SH-SY5Y (cell line): ENCODE measurements at regions not wholly inside any gene's neighbourhood (a gene's known extent, or its start where the extent isn't known, plus 50 kb on each side); places are given as distances from the start of the nearest gene placed in this dataset.

Experiments used
- GATA2 ChIP-seq: IDR thresholded peaks from 2 replicates; pipeline ENCODE4 v1.6.1; 2011; ENCODE audit warnings: mild to moderate bottlenecking, low read depth, low read length
- GATA3 ChIP-seq: IDR thresholded peaks from 2 replicates; pipeline ENCODE4 v1.6.1; 2011; ENCODE audit warnings: low read depth, mild to moderate bottlenecking, low read length, moderate library complexity

GRCh38 chr7:77466450-77466849, 50.3 kb upstream of the GSAP start:
- TF ChIP-seq GATA2 (no peak), GATA3 (no peak)
